ENCODE measurements at regions not wholly inside any gene's neighbourhood (a gene's known extent, or its start where the extent isn't known, plus 50 kb on each side); places are given as distances from the start of the nearest gene placed in this dataset.

GRCh38 chr2:10514273-10514672 lies 66.1 kb upstream of the ODC1 start:
- no peak overlapping the region for H3K4me3 ChIP-seq (replicated peaks; ENCODE audit: low read depth, low read length)
- TF ChIP-seq, protein P1, sequence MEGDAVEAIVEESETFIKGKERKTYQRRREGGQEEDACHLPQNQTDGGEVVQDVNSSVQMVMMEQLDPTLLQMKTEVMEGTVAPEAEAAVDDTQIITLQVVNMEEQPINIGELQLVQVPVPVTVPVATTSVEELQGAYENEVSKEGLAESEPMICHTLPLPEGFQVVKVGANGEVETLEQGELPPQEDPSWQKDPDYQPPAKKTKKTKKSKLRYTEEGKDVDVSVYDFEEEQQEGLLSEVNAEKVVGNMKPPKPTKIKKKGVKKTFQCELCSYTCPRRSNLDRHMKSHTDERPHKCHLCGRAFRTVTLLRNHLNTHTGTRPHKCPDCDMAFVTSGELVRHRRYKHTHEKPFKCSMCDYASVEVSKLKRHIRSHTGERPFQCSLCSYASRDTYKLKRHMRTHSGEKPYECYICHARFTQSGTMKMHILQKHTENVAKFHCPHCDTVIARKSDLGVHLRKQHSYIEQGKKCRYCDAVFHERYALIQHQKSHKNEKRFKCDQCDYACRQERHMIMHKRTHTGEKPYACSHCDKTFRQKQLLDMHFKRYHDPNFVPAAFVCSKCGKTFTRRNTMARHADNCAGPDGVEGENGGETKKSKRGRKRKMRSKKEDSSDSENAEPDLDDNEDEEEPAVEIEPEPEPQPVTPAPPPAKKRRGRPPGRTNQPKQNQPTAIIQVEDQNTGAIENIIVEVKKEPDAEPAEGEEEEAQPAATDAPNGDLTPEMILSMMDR (IDR thresholded peaks at IDR 0.05; ENCODE audit: low read length, missing control alignments) = no peak
- DNase-seq (ENCODE audit: low read depth) = no peak

DNA sequence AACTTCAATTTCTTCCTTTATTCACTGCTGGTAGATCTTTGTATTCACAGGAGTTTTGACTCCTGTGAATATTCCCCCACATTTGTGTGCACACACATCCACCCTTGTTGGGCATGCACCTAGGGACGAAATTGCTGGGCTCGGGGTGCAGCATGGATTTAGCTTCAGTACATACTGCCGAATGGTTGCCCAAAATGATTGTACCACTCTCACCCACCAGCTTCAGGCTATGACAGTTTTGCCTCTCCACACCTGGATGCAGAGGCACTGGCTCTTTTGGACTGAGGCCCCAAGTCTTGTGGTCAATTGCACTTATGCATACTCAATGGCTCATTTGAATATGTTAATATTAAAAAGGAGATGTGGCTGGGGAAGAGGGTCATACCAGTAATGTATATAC lies 65.1 kb upstream of the ODC1 start:
- no peak for DNase-seq (ENCODE audit: low read depth)
- no peak overlapping the region for H3K4me3 ChIP-seq (replicated peaks; ENCODE audit: low read depth, low read length)
- TF ChIP-seq, protein P1 (IDR thresholded peaks at IDR 0.05; ENCODE audit: low read length, missing control alignments) = no peak

- TF ChIP-seq, protein P1 (IDR thresholded peaks at IDR 0.05; ENCODE audit: low read length, missing control alignments) = no peak
- no peak for DNase-seq (ENCODE audit: low read depth)
- no peak overlapping the region for H3K4me3 ChIP-seq (replicated peaks; ENCODE audit: low read depth, low read length)
Measured at GRCh38 chr2:10508038-10508437, 59.9 kb upstream of the ODC1 start.

- TF ChIP-seq, protein P1 (IDR thresholded peaks at IDR 0.05; ENCODE audit: low read length, missing control alignments) = no peak
- no peak for DNase-seq (ENCODE audit: low read depth)
Measured at GRCh38 chr2:10507106-10507505, 59.0 kb upstream of the ODC1 start.

DNA sequence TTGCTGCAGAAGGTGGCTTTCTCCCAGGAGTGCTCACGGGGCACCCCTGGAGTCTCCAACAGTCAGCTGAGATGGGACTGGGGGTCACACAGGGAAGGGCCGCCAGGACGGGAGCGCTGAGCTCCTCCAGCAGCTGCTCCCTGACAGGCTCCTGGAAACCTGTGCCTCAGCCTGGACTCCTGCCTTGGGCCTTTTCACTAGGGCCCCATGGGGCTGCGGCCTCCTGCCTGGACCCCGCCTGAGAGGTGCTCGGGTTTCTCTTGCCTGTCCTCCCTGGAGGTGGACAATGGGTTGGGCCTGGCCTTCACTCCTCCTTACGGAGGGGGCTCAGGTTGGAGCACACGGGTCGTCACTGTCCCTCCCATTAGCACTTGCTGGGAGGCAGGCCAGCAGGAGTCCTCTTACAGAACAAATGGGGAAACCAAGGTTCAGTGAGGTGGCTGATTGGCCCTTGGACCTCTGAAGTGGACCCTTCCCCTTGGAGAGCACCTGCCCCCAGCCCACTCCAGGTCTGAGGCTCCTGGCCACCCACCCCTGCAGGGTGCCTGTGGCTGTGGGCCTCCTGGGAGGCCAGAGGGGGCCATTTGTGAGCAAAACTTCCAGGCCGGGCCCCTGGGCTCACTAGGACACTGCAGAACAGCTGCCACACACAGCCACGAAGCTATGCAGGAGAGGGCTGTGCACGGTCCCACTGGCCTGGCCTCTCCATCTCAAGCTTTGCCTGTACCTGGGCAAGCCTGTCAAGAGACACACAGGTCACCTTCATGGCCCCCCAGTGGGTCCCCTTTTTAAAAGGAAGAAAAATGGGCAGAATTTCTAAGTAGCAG lies 57.1 kb upstream of the ODC1 start:
- no peak overlapping the region for H3K4me3 ChIP-seq (replicated peaks; ENCODE audit: low read depth, low read length)
- DNase-seq (ENCODE audit: low read depth) = no peak
- TF ChIP-seq, protein P1 (IDR thresholded peaks at IDR 0.05; ENCODE audit: low read length, missing control alignments) = no peak

More at GRCh38 chr2:10507106-10507505, 59.0 kb upstream of the ODC1 start:
- H3K4me3 ChIP-seq (replicated peaks; ENCODE audit: low read depth, low read length) = no peak overlapping the region

DNA sequence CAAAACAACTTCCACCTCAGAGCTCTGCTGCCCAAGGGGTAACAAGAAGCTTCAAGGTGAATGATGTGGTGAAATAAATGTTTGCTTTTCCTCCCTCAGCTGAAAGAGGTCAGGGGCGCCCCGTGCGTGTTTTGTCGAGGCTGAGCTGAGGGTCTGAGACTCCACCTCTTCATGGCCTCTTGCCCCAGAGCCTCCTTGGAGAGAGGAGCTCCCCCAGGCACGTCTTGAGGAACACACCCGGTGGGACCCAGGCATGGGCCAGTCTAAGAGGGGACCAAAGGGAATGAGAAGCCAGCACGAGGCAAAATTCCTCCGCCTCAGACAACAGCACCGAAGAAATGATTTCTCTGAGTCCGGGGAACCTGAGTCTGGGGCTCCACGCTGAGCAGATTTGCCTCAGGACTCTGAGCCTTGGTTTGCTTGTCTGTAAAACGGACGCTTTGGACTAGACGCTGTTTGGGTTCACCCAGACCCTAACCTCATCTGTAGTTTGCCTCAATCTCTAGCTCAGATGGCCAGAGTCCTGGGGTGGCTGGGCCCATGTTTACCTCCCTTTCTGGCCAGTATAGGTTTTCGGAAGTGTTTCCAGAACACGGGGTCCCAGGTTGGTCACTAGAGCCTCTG lies 56.4 kb upstream of the ODC1 start:
- TF ChIP-seq, protein P1 (IDR thresholded peaks at IDR 0.05; ENCODE audit: low read length, missing control alignments) = no peak
- H3K4me3 ChIP-seq (replicated peaks; ENCODE audit: low read depth, low read length) = no peak overlapping the region
- no peak for DNase-seq (ENCODE audit: low read depth)

All from fibroblast of pulmonary artery (primary cell).